Keratinocyte (primary cell): ENCODE measurements at regions not wholly inside any gene's neighbourhood (a gene's known extent, or its start where the extent isn't known, plus 50 kb on each side); places are given as distances from the start of the nearest gene placed in this dataset.

Experiments
- DNase-seq: peaks from one replicate; pipeline ENCODE4 v3.0.0-alpha.2; 2011; ENCODE audit warnings: low read depth, missing footprints, low spot score
- FAIRE-seq: peaks from 2 replicates; lab custom pipeline; 2011; peaks lifted over from hg19 to GRCh38; lab: Jason Lieb, UNC
- H2AFZ ChIP-seq: 2 replicates; pipeline ENCODE4 v1.6.0; 2012; ENCODE audit warnings: low read length, control low read depth, inconsistent platforms; ENCODE audit not compliant: control insufficient read depth
- H3K27ac ChIP-seq: 2 replicates; pipeline ENCODE4 v1.5.1; 2011; ENCODE audit warnings: low read length; ENCODE audit not compliant: control insufficient read depth, insufficient read depth
- H3K27me3 ChIP-seq: 3 replicates; pipeline ENCODE4 v1.6.0; 2011; ENCODE audit warnings: low read length; ENCODE audit not compliant: control insufficient read depth, insufficient read depth; ENCODE audit errors: extremely low read depth
- H3K36me3 ChIP-seq, 2 experiments: 2 replicates in 1 of 2; 3 replicates in 1 of 2; pipeline ENCODE4 v1.5.1; 2011; ENCODE audit warnings: low read length in 2 of 2, mild to moderate bottlenecking in 1 of 2; ENCODE audit not compliant: control insufficient read depth in 2 of 2, insufficient read depth in 2 of 2; ENCODE audit errors: extremely low read depth in 1 of 2
- H3K4me1 ChIP-seq: 3 replicates; pipeline ENCODE4 v1.5.1; 2011; ENCODE audit warnings: low read length; ENCODE audit not compliant: control insufficient read depth, insufficient read depth; ENCODE audit errors: extremely low read depth
- H3K4me2 ChIP-seq: 3 replicates; pipeline ENCODE4 v1.6.0; 2011; ENCODE audit warnings: low read depth, low read length; ENCODE audit not compliant: control insufficient read depth, insufficient read depth; ENCODE audit errors: extremely low read depth
- H3K4me3 ChIP-seq, 3 experiments: fragments of 200-600 bp in 1 of 3; sonication (generic) in 1 of 3; 2 replicates in 2 of 3; 3 replicates in 1 of 3; pipeline ENCODE4 v1.5.1; 2011 to 2016; ENCODE audit warnings: low read length in 3 of 3, mild to moderate bottlenecking in 3 of 3, control low read depth in 2 of 3, inconsistent platforms in 1 of 3, low read depth in 1 of 3, mixed read lengths in 1 of 3, mixed run types in 1 of 3, moderate library complexity in 1 of 3; ENCODE audit not compliant: control insufficient read depth in 2 of 3, insufficient read depth in 2 of 3; ENCODE audit errors: extremely low read depth in 1 of 3
- H3K79me2 ChIP-seq: 2 replicates; pipeline ENCODE4 v1.6.0; 2012; ENCODE audit warnings: low read length; ENCODE audit not compliant: control insufficient read depth, insufficient read depth
- H3K9ac ChIP-seq: 3 replicates; pipeline ENCODE4 v1.6.0; 2011; ENCODE audit warnings: low read length; ENCODE audit not compliant: control insufficient read depth, insufficient read depth; ENCODE audit errors: extremely low read depth
- H3K9me1 ChIP-seq: 3 replicates; pipeline ENCODE4 v1.6.0; 2011; ENCODE audit warnings: low read length; ENCODE audit not compliant: control insufficient read depth, insufficient read depth; ENCODE audit errors: extremely low read depth
- H3K9me3 ChIP-seq: 2 replicates; pipeline ENCODE4 v1.5.1; 2012; ENCODE audit warnings: low read depth, low read length; ENCODE audit not compliant: control insufficient read depth
- H4K20me1 ChIP-seq: 3 replicates; pipeline ENCODE4 v1.6.0; 2011; ENCODE audit warnings: low read length; ENCODE audit not compliant: control insufficient read depth, insufficient read depth; ENCODE audit errors: extremely low read depth
- EZH2 ChIP-seq: IDR thresholded peaks from one replicate; pipeline ENCODE4 v1.6.1; 2012; ENCODE audit warnings: inconsistent platforms, mild to moderate bottlenecking, low read length, moderate library complexity
- dilution Hi-C: fragments of 300-500 bp; cut with MboI; formaldehyde crosslinking; loops from one replicate; pipeline ENCODE4 v1.7.0; 2020; ENCODE audit warnings: low sequenced_read_pairs; ENCODE audit not compliant: extremely low pct_ligation_motif_present
- TF ChIP-seq, protein P1 (sequence below), 3 experiments: IDR thresholded peaks in 1 of 3; conservative IDR thresholded peaks in 1 of 3; optimal IDR thresholded peaks in 1 of 3; 2 replicates in 2 of 3; 3 replicates in 1 of 3; pipeline versions ENCODE3 to v1.5.1; 2011; ENCODE audit warnings: low read length in 3 of 3, mild to moderate bottlenecking in 3 of 3, moderate library complexity in 2 of 3, control low read depth in 1 of 3, inconsistent platforms in 1 of 3; ENCODE audit not compliant: insufficient read depth in 2 of 3; ENCODE audit errors: extremely low read depth in 1 of 3

DNA sequence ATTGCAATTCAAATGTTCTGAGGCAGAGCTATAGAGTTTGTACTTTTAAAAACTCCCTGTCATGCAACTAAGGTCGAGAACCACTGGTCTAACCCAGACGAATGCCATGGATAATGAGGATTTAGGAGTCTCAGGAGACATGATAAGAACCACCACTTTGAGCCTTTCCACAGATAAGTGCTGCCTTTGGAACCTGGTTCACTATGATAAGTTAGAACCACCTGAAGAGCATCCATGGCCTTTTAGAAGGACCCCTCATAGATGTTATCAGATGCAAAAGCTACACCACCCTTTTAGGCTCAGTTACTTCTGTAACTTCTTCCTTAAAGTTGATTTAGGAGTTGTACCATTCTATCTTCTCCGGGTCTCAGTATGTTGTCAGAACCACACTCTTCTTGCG is 350.6 kb upstream of the CCL2 start:
- Histone ChIP-seq H3K4me3 (no peak overlapping the region), H3K4me2 (no peak overlapping the region), H2AFZ (no peak overlapping the region), H3K27ac (no peak overlapping the region), H3K9me3 (no peaks in the 10 kb centered on the region), H3K36me3 (no peaks in the 10 kb centered on the region), H3K9ac (no peak overlapping the region), H4K20me1 (no peaks in the 10 kb centered on the region), H3K27me3 (no peaks in the 10 kb centered on the region), H3K9me1 (no peaks in the 10 kb centered on the region), H3K79me2 (no peaks in the 10 kb centered on the region), H3K4me1 (no peaks in the 10 kb centered on the region)
- TF ChIP-seq EZH2, result no peak
- TF ChIP-seq, protein P1, sequence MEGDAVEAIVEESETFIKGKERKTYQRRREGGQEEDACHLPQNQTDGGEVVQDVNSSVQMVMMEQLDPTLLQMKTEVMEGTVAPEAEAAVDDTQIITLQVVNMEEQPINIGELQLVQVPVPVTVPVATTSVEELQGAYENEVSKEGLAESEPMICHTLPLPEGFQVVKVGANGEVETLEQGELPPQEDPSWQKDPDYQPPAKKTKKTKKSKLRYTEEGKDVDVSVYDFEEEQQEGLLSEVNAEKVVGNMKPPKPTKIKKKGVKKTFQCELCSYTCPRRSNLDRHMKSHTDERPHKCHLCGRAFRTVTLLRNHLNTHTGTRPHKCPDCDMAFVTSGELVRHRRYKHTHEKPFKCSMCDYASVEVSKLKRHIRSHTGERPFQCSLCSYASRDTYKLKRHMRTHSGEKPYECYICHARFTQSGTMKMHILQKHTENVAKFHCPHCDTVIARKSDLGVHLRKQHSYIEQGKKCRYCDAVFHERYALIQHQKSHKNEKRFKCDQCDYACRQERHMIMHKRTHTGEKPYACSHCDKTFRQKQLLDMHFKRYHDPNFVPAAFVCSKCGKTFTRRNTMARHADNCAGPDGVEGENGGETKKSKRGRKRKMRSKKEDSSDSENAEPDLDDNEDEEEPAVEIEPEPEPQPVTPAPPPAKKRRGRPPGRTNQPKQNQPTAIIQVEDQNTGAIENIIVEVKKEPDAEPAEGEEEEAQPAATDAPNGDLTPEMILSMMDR (optimal IDR thresholded peaks at IDR 0.05 in 1 of 3, IDR thresholded peaks at IDR 0.05 in 1 of 3, conservative IDR thresholded peaks at IDR 0.05 in 1 of 3; ENCODE audit: extremely low read depth in 1 of 3, insufficient read depth in 2 of 3, low read length in 3 of 3), result no peak
- FAIRE-seq (no peak), DNase-seq (no peak)
- dilution Hi-C loops, result no loop called here

DNA sequence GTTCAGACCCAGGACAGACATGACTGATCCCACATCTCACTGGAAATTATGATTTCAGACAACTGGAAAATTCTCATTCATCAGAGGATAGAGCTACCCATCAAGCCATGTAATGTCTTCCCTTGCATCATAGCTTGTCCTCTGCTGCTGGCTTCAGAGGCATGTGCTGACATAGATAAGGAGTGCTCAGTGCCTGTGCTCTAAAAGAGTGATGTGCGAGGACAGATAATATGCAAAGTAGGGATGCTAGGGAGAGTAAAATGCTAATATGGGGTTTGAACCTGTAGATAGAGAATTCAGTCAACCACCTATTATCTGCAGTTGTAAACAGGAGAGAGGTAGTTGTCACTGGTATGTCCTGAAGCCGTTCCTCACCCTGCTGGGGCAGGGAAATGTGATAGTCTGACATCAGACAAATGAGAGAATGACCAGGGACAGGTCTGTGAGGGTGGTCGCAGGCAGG is 349.7 kb upstream of the CCL2 start:
- Histone ChIP-seq H3K27me3 (no peaks in the 10 kb centered on the region), H3K36me3 (no peaks in the 10 kb centered on the region), H3K4me3 (no peak overlapping the region), H3K4me1 (no peaks in the 10 kb centered on the region), H3K27ac (no peak overlapping the region), H3K9me3 (no peaks in the 10 kb centered on the region), H2AFZ (no peak overlapping the region), H3K4me2 (no peak overlapping the region), H4K20me1 (no peaks in the 10 kb centered on the region), H3K79me2 (no peaks in the 10 kb centered on the region), H3K9me1 (no peaks in the 10 kb centered on the region), H3K9ac (no peak overlapping the region)
- no peak for FAIRE-seq
- dilution Hi-C loops, result no loop called here
- DNase-seq, result no peak
- TF ChIP-seq EZH2, result no peak
- TF ChIP-seq, protein P1 (optimal IDR thresholded peaks at IDR 0.05 in 1 of 3, IDR thresholded peaks at IDR 0.05 in 1 of 3, conservative IDR thresholded peaks at IDR 0.05 in 1 of 3; ENCODE audit: extremely low read depth in 1 of 3, insufficient read depth in 2 of 3, low read length in 3 of 3), result no peak
